ENCODE measurements at regions not wholly inside any gene's neighbourhood (a gene's known extent, or its start where the extent isn't known, plus 50 kb on each side); places are given as distances from the start of the nearest gene placed in this dataset.

GRCh38 chr17:69882281-69882680 lies 192.7 kb upstream of the KCNJ16 start:
- H3K27me3 ChIP-seq (ENCODE audit: control insufficient read depth in 1 of 2, insufficient read depth in 2 of 2, low read length in 2 of 2) = no peaks in the 10 kb centered on the region
- H4K20me1 ChIP-seq (ENCODE audit: insufficient read depth, low read length) = no peaks in the 10 kb centered on the region
- 41% methylated on average over 2 of the region's 2 CpGs for WGBS (ENCODE audit: low lambda C conversion rate)
- intact Hi-C loops (cut with micrococcal nuclease; ENCODE audit: unreplicated experiment) (no loop called here), in situ Hi-C loops (cut with HindIII; ENCODE audit: extremely low pct_ligation_motif_present, low pct_unique_long_range_greater_than_20kb) (loop anchor here (25.0 kb wide), 1 partner anchor 95 kb away; no protein-coding TSS in a partner anchor)
- no peak overlapping the region for H2AFZ ChIP-seq (ENCODE audit: low read length)
- ChIA-PET CTCF (ENCODE audit: low intra/inter-chr PET ratio, low total read pairs) (no interaction called here), POLR2A (no interaction called here)
- no peak overlapping the region for H3K9ac ChIP-seq (ENCODE audit: insufficient read depth, low read depth, low read length)
- H3K36me3 ChIP-seq (replicated peaks in 1 of 2; ENCODE audit: control insufficient read depth in 1 of 2, insufficient read depth in 2 of 2, low read length in 2 of 2) = no peaks in the 10 kb centered on the region
- FAIRE-seq = no peak
- DNase-seq (ENCODE audit: low spot score) = no peak
- H3K4me2 ChIP-seq (ENCODE audit: low read depth, low read length) = no peak overlapping the region
- no TSS peak for BruUV-seq (replicated peaks)
- no peak for ATAC-seq
- H3K4me3 ChIP-seq (replicated peaks in 1 of 3; ENCODE audit: insufficient read depth in 1 of 3, low read depth in 2 of 3, low read length in 3 of 3) = no peak overlapping the region
- H3K79me2 ChIP-seq (ENCODE audit: insufficient read depth, low read length) = no peaks in the 10 kb centered on the region
- H3K4me1 ChIP-seq (ENCODE audit: insufficient read depth, low read length) = no peaks in the 10 kb centered on the region
- H3K27ac ChIP-seq (ENCODE audit: extremely low read length, insufficient read depth, low read length) = no peak overlapping the region
- H3K9me3 ChIP-seq (ENCODE audit: low read length) = peaks cover 88% of the 10 kb centered on the region
- TF ChIP-seq ZFP36 (IDR thresholded peaks at IDR 0.05; ENCODE audit: borderline replicate concordance, low read depth, low read length, partially characterized antibody) (no peak), EZH2 (conservative IDR thresholded peaks at IDR 0.05; ENCODE audit: low read depth, low read length) (no peak), ZNF749 (CRISPR knock-in tag; IDR thresholded peaks at IDR 0.05; ENCODE audit: borderline replicate concordance) (no peak), ZBTB8A (CRISPR knock-in tag; IDR thresholded peaks at IDR 0.05; ENCODE audit: borderline replicate concordance, low read depth) (no peak), GATA4 (IDR thresholded peaks at IDR 0.05; ENCODE audit: borderline replicate concordance, low read depth) (no peak), DNMT1 (CRISPR knock-in tag; IDR thresholded peaks at IDR 0.05) (no peak), E2F1 (CRISPR knock-in tag; IDR thresholded peaks at IDR 0.05) (no peak), HNRNPL (IDR thresholded peaks at IDR 0.05; ENCODE audit: low read depth, low read length) (no peak)

- Histone ChIP-seq H3K9me3 (ENCODE audit: low read length) (peaks cover 88% of the 10 kb centered on the region), H3K27ac (ENCODE audit: extremely low read length, insufficient read depth, low read length) (no peak overlapping the region), H3K4me1 (ENCODE audit: insufficient read depth, low read length) (no peaks in the 10 kb centered on the region), H3K4me3 (replicated peaks in 1 of 3; ENCODE audit: insufficient read depth in 1 of 3, low read depth in 2 of 3, low read length in 3 of 3) (no peak overlapping the region), H2AFZ (ENCODE audit: low read length) (no peak overlapping the region), H3K36me3 (replicated peaks in 1 of 2; ENCODE audit: control insufficient read depth in 1 of 2, insufficient read depth in 2 of 2, low read length in 2 of 2) (no peaks in the 10 kb centered on the region), H3K27me3 (ENCODE audit: control insufficient read depth in 1 of 2, insufficient read depth in 2 of 2, low read length in 2 of 2) (no peaks in the 10 kb centered on the region), H3K79me2 (ENCODE audit: insufficient read depth, low read length) (no peaks in the 10 kb centered on the region), H4K20me1 (ENCODE audit: insufficient read depth, low read length) (no peaks in the 10 kb centered on the region), H3K4me2 (ENCODE audit: low read depth, low read length) (no peak overlapping the region), H3K9ac (ENCODE audit: insufficient read depth, low read depth, low read length) (no peak overlapping the region)
- 16% methylated on average over 3 of the region's 3 CpGs for WGBS (ENCODE audit: low lambda C conversion rate)
- CTCF ChIA-PET (ENCODE audit: low intra/inter-chr PET ratio, low total read pairs) = no interaction called here
- POLR2A ChIA-PET = no interaction called here
- intact Hi-C loops (cut with micrococcal nuclease; ENCODE audit: unreplicated experiment) = no loop called here
- FAIRE-seq (no peak), ATAC-seq (no peak), DNase-seq (ENCODE audit: low spot score) (no peak)
- no TSS peak for BruUV-seq (replicated peaks)
- in situ Hi-C loops (cut with HindIII; ENCODE audit: extremely low pct_ligation_motif_present, low pct_unique_long_range_greater_than_20kb) = loop anchor here (25.0 kb wide), 1 partner anchor 96 kb away; no protein-coding TSS in a partner anchor
- TF ChIP-seq GTF3A (CRISPR knock-in tag; conservative IDR thresholded peaks at IDR 0.05) = no peak
- no peak for TF ChIP-seq ZNF512 (CRISPR knock-in tag; IDR thresholded peaks at IDR 0.05)
- TF ChIP-seq ZBTB21 (CRISPR knock-in tag; IDR thresholded peaks at IDR 0.05) = no peak
Measured at GRCh38 chr17:69883120-69883519, 191.9 kb upstream of the KCNJ16 start.

Data from HepG2 (cell line).